ENCODE measurements at regions not wholly inside any gene's neighbourhood (a gene's known extent, or its start where the extent isn't known, plus 50 kb on each side); places are given as distances from the start of the nearest gene placed in this dataset.

GRCh38 chr4:38406243-38406642, 257.8 kb upstream of the KLF3 start:
- H2AFZ ChIP-seq (ENCODE audit: low read length) = no peak overlapping the region
- H3K27ac ChIP-seq (ENCODE audit: low read depth, low read length, poor library complexity, severe bottlenecking) = no peak overlapping the region
- no peaks in the 10 kb centered on the region for H3K27me3 ChIP-seq (ENCODE audit: insufficient read depth, low read length)
- no peaks in the 10 kb centered on the region for H4K20me1 ChIP-seq (ENCODE audit: insufficient read depth, low read length)
- H3K4me2 ChIP-seq (ENCODE audit: low read length) = no peak overlapping the region
- TF ChIP-seq, protein P1, sequence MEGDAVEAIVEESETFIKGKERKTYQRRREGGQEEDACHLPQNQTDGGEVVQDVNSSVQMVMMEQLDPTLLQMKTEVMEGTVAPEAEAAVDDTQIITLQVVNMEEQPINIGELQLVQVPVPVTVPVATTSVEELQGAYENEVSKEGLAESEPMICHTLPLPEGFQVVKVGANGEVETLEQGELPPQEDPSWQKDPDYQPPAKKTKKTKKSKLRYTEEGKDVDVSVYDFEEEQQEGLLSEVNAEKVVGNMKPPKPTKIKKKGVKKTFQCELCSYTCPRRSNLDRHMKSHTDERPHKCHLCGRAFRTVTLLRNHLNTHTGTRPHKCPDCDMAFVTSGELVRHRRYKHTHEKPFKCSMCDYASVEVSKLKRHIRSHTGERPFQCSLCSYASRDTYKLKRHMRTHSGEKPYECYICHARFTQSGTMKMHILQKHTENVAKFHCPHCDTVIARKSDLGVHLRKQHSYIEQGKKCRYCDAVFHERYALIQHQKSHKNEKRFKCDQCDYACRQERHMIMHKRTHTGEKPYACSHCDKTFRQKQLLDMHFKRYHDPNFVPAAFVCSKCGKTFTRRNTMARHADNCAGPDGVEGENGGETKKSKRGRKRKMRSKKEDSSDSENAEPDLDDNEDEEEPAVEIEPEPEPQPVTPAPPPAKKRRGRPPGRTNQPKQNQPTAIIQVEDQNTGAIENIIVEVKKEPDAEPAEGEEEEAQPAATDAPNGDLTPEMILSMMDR (IDR thresholded peaks at IDR 0.05; ENCODE audit: low read length) = no peak
- TF ChIP-seq EZH2 (IDR thresholded peaks at IDR 0.05; ENCODE audit: borderline replicate concordance, low read length) = no peak
- H3K4me1 ChIP-seq (ENCODE audit: insufficient read depth, low read length, severe bottlenecking) = no peaks in the 10 kb centered on the region
- no peaks in the 10 kb centered on the region for H3K36me3 ChIP-seq (ENCODE audit: insufficient read depth, low read length)
- H3K9me2 ChIP-seq (ENCODE audit: low read depth, low read length) = no peaks in the 10 kb centered on the region
- H3K9me3 ChIP-seq (ENCODE audit: low read length) = no peaks in the 10 kb centered on the region
- no peak overlapping the region for H3K9ac ChIP-seq (ENCODE audit: low read length)
- no peak overlapping the region for H3K4me3 ChIP-seq (ENCODE audit: low read depth, low read length, poor library complexity, severe bottlenecking)
- H3K79me2 ChIP-seq (ENCODE audit: insufficient read depth, low read length) = no peaks in the 10 kb centered on the region
- no peaks in the 10 kb centered on the region for H3F3A ChIP-seq (ENCODE audit: insufficient read depth, low read length)

DNA sequence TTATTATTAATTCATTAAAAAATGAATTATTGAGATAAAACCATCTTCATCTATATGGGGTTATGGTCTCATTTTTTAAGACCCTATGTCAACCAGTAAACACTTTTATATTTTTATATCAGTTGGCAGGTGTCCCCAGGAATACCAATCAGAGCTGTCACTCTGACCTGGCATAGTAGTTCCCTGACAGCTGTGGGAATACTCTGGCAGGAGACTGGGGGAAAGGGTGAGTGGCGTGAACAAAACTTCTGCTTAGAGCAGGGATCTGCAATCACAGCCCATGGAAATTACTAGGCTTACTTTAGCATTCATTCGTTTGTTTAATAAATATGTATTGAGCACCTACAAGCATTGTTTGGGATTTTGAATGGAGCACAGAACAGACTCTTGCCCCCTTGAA, 254.1 kb upstream of the KLF3 start:
- H3K27me3 ChIP-seq (ENCODE audit: insufficient read depth, low read length) = no peaks in the 10 kb centered on the region
- H2AFZ ChIP-seq (ENCODE audit: low read length) = no peak overlapping the region
- H3K79me2 ChIP-seq (ENCODE audit: insufficient read depth, low read length) = no peaks in the 10 kb centered on the region
- H4K20me1 ChIP-seq (ENCODE audit: insufficient read depth, low read length) = no peaks in the 10 kb centered on the region
- no peak overlapping the region for H3K4me2 ChIP-seq (ENCODE audit: low read length)
- H3K4me1 ChIP-seq (ENCODE audit: insufficient read depth, low read length, severe bottlenecking) = no peaks in the 10 kb centered on the region
- H3K9me2 ChIP-seq (ENCODE audit: low read depth, low read length) = no peaks in the 10 kb centered on the region
- no peaks in the 10 kb centered on the region for H3K36me3 ChIP-seq (ENCODE audit: insufficient read depth, low read length)
- no peaks in the 10 kb centered on the region for H3F3A ChIP-seq (ENCODE audit: insufficient read depth, low read length)
- no peaks in the 10 kb centered on the region for H3K9me3 ChIP-seq (ENCODE audit: low read length)
- no peak overlapping the region for H3K9ac ChIP-seq (ENCODE audit: low read length)
- TF ChIP-seq, protein P1 (IDR thresholded peaks at IDR 0.05; ENCODE audit: low read length) = no peak
- TF ChIP-seq EZH2 (IDR thresholded peaks at IDR 0.05; ENCODE audit: borderline replicate concordance, low read length) = no peak
- no peak overlapping the region for H3K4me3 ChIP-seq (ENCODE audit: low read depth, low read length, poor library complexity, severe bottlenecking)
- no peak overlapping the region for H3K27ac ChIP-seq (ENCODE audit: low read depth, low read length, poor library complexity, severe bottlenecking)

- no peaks in the 10 kb centered on the region for H3K79me2 ChIP-seq (ENCODE audit: insufficient read depth, low read length)
- H3K4me3 ChIP-seq (ENCODE audit: low read depth, low read length, poor library complexity, severe bottlenecking) = no peak overlapping the region
- H3K9me2 ChIP-seq (ENCODE audit: low read depth, low read length) = no peaks in the 10 kb centered on the region
- H3K4me2 ChIP-seq (ENCODE audit: low read length) = no peak overlapping the region
- no peak overlapping the region for H3K27ac ChIP-seq (ENCODE audit: low read depth, low read length, poor library complexity, severe bottlenecking)
- no peaks in the 10 kb centered on the region for H3F3A ChIP-seq (ENCODE audit: insufficient read depth, low read length)
- no peak overlapping the region for H2AFZ ChIP-seq (ENCODE audit: low read length)
- H3K36me3 ChIP-seq (ENCODE audit: insufficient read depth, low read length) = no peaks in the 10 kb centered on the region
- no peak overlapping the region for H3K9ac ChIP-seq (ENCODE audit: low read length)
- TF ChIP-seq, protein P1 (IDR thresholded peaks at IDR 0.05; ENCODE audit: low read length) = no peak
- no peak for TF ChIP-seq EZH2 (IDR thresholded peaks at IDR 0.05; ENCODE audit: borderline replicate concordance, low read length)
- H4K20me1 ChIP-seq (ENCODE audit: insufficient read depth, low read length) = no peaks in the 10 kb centered on the region
- no peaks in the 10 kb centered on the region for H3K27me3 ChIP-seq (ENCODE audit: insufficient read depth, low read length)
- H3K4me1 ChIP-seq (ENCODE audit: insufficient read depth, low read length, severe bottlenecking) = no peaks in the 10 kb centered on the region
- no peaks in the 10 kb centered on the region for H3K9me3 ChIP-seq (ENCODE audit: low read length)
Observed at GRCh38 chr4:38411092-38411491, 252.9 kb upstream of the KLF3 start.

All from OCI-LY1 (cell line).